ENCODE measurements at regions not wholly inside any gene's neighbourhood (a gene's known extent, or its start where the extent isn't known, plus 50 kb on each side); places are given as distances from the start of the nearest gene placed in this dataset.
"Not testable (repeated sequence)": the region's sequence is repeated elsewhere in the genome, so short reads cannot be mapped to it uniquely, and the experiment has no call there.

DNA sequence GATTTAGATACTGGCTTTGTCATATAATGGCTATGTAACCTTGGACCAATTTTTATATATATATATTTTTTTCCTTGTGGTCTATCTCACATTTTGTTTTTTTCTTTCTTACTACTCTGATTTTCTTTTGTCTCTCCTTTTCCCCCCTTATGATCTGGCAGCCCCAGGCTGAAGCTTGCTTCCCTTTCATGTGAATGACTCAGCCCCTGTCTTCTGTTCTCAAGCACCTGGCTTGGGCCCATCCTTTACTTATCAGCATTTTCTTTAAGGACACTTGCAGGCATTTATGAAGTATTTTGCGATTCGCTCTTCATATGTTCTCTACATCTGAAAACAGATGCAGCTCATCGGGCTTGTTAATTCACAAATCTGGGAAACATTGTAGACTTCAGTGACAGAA is 163.6 kb downstream of the SPRY2 start:
- Histone ChIP-seq H3K4me1 (ENCODE audit: control insufficient read depth, insufficient read depth, low read length) (no peaks in the 10 kb centered on the region), H3K36me3 (ENCODE audit: control insufficient read depth, insufficient read depth, low read length) (no peaks in the 10 kb centered on the region), H3K27me3 (ENCODE audit: control insufficient read depth, insufficient read depth, low read length) (no peaks in the 10 kb centered on the region), H3K9me3 (ENCODE audit: control insufficient read depth, low read depth, low read length) (no peaks in the 10 kb centered on the region), H3K27ac (ENCODE audit: low read length) (no peak overlapping the region), H3K4me3 (ENCODE audit: low read length) (no peak overlapping the region)
- WGBS (ENCODE audit: insufficient coverage, low lambda C conversion rate), result no CpG with 5 or more reads among the region's 3 CpGs
- DNase-seq, result no peak

DNA sequence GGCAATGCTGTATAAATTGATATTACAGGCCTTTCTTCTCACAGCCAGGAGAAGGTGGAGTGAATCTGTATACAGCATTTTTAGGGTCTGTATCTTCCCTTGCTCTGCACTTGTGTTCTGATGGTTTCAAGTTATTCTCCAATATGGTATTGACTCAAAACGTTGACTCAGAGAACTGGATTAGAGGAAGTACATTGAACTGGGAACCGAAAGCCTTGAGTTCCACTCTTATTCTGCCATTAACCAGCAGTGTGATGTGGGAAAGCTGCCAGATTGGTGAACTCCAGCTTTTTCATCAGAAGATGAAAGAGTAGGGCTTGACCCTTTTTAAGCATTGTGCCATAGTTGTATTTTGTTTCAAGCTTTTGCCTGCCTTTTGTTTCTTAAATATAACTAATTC is 167.7 kb downstream of the SPRY2 start:
- WGBS (ENCODE audit: insufficient coverage, low lambda C conversion rate), result 100% methylated on average over 1 of the region's 2 CpGs
- H3K4me3 ChIP-seq (ENCODE audit: low read length), result no peak overlapping the region
- no peaks in the 10 kb centered on the region for H3K36me3 ChIP-seq (ENCODE audit: control insufficient read depth, insufficient read depth, low read length)
- H3K4me1 ChIP-seq (ENCODE audit: control insufficient read depth, insufficient read depth, low read length), result no peaks in the 10 kb centered on the region
- H3K27me3 ChIP-seq (ENCODE audit: control insufficient read depth, insufficient read depth, low read length), result no peaks in the 10 kb centered on the region
- no peak overlapping the region for H3K27ac ChIP-seq (ENCODE audit: low read length)
- no peaks in the 10 kb centered on the region for H3K9me3 ChIP-seq (ENCODE audit: control insufficient read depth, low read depth, low read length)
- DNase-seq, result no peak

DNA sequence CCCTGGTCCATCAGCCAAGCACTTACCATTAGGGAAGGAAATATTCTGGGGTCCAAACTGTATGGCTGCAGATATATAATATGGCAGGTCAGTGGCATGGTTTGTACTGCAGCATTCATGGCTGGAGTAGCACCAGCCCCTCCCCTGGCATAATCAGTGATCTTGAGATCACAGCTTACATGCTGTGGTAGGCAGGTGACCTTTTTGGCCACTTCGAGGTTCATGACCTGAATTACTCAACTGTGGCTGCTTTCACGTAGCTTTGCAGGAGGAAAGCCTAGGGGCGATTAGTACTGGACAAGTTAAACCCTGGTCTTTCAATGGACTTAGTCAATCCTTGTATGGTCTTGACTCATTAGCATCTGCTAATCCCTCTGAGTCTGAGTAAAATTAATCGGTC is 169.8 kb downstream of the SPRY2 start:
- Histone ChIP-seq H3K4me1 (ENCODE audit: control insufficient read depth, insufficient read depth, low read length) (no peaks in the 10 kb centered on the region), H3K9me3 (ENCODE audit: control insufficient read depth, low read depth, low read length) (no peaks in the 10 kb centered on the region), H3K27ac (ENCODE audit: low read length) (no peak overlapping the region), H3K27me3 (ENCODE audit: control insufficient read depth, insufficient read depth, low read length) (no peaks in the 10 kb centered on the region), H3K4me3 (ENCODE audit: low read length) (no peak overlapping the region), H3K36me3 (ENCODE audit: control insufficient read depth, insufficient read depth, low read length) (no peaks in the 10 kb centered on the region)
- DNase-seq, result no peak
- 80% methylated on average over 1 of the region's 4 CpGs for WGBS (ENCODE audit: insufficient coverage, low lambda C conversion rate)

DNA sequence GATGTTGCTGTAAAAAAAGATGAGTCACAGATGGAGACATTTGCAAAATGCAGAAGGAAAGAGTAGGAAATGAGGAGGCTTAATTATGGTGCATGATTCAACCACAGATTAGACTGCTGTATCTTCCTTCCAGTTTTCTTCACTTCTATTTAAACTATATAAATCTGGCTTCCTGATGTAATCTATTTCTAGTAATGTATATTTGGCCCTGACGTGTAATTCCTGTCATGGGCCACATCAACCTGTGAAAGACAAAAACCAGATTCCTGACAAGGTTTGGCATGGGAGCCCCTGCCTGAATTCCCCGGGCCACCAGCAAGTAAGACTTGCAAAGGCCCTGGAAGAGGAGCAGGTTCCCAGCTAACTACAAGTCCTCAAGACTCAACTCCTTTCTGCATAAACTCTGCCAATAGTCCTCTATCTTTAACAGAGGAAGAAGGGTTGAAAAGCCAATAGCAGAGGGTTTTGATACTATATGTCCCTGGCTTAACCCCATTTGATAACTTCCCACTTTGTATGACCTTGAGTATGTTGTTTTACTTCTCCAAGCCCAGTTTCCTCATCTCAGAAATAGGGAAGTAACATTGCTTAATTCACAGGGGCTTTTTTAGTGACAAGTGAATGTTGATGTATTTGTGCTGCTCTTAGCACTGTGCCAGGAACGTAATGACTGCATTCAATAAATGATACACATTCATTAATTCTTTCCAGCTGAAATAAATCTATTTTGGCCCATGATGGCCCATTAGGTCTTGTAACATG is 172.7 kb downstream of the SPRY2 start:
- Histone ChIP-seq H3K4me3 (ENCODE audit: low read length) (no peak overlapping the region), H3K36me3 (ENCODE audit: control insufficient read depth, insufficient read depth, low read length) (no peaks in the 10 kb centered on the region), H3K9me3 (ENCODE audit: control insufficient read depth, low read depth, low read length) (no peaks in the 10 kb centered on the region), H3K27ac (ENCODE audit: low read length) (no peak overlapping the region), H3K4me1 (ENCODE audit: control insufficient read depth, insufficient read depth, low read length) (peaks cover 2% of the 10 kb centered on the region), H3K27me3 (ENCODE audit: control insufficient read depth, insufficient read depth, low read length) (no peaks in the 10 kb centered on the region)
- no CpG with 5 or more reads among the region's 3 CpGs for WGBS (ENCODE audit: insufficient coverage, low lambda C conversion rate)
- no peak for DNase-seq

DNA sequence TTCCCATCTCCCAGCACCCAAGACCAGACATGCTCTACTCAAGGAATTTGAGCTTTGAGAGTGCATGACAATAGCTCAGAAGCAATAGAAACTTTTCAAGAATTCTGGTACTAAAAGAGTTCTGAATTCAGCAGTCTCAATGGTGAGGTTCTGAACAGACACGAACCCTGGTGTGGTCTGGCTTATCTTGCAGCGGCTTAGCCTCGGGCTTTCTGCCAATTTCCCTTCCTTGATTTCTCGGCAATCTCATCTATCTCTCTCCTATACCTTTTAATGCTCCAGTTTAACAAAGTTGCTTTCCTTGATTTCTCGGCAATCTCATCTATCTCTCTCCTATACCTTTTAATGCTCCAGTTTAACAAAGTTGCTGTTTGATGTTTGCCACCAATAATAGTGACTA is 174.6 kb downstream of the SPRY2 start:
- Histone ChIP-seq H3K4me3 (ENCODE audit: low read length) (no peak overlapping the region), H3K27me3 (ENCODE audit: control insufficient read depth, insufficient read depth, low read length) (no peaks in the 10 kb centered on the region), H3K4me1 (ENCODE audit: control insufficient read depth, insufficient read depth, low read length) (peaks cover 2% of the 10 kb centered on the region), H3K9me3 (ENCODE audit: control insufficient read depth, low read depth, low read length) (no peaks in the 10 kb centered on the region), H3K27ac (ENCODE audit: low read length) (no peak overlapping the region), H3K36me3 (ENCODE audit: control insufficient read depth, insufficient read depth, low read length) (no peaks in the 10 kb centered on the region)
- 81% methylated on average over 4 of the region's 5 CpGs for WGBS (ENCODE audit: insufficient coverage, low lambda C conversion rate)
- no peak for DNase-seq

DNA sequence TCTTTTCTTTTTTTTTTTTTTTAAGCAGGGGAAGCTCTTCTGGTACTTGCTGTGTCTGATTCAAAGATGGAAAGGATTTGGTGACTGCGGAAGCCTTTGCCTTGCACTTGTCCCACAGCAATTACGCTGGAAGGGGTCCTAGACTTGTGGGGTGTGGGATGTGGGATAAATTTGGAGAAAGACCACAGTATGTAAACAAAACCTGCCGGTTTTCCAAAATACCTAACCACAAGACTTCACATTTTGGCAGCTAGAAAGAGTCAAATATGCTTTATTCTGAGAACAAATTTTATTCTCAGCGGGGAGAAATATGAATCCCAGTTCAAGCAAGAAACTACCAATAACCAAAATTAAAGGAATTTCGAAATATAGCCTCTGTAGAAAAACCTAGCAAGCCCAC is 176.5 kb downstream of the SPRY2 start:
- no peaks in the 10 kb centered on the region for H3K27me3 ChIP-seq (ENCODE audit: control insufficient read depth, insufficient read depth, low read length)
- H3K4me3 ChIP-seq (ENCODE audit: low read length), result no peak overlapping the region
- peaks cover 2% of the 10 kb centered on the region for H3K4me1 ChIP-seq (ENCODE audit: control insufficient read depth, insufficient read depth, low read length)
- H3K27ac ChIP-seq (ENCODE audit: low read length), result no peak overlapping the region
- WGBS (ENCODE audit: insufficient coverage, low lambda C conversion rate), result 87% methylated on average over 3 of the region's 5 CpGs
- no peaks in the 10 kb centered on the region for H3K36me3 ChIP-seq (ENCODE audit: control insufficient read depth, insufficient read depth, low read length)
- no peak for DNase-seq
- no peaks in the 10 kb centered on the region for H3K9me3 ChIP-seq (ENCODE audit: control insufficient read depth, low read depth, low read length)

DNA sequence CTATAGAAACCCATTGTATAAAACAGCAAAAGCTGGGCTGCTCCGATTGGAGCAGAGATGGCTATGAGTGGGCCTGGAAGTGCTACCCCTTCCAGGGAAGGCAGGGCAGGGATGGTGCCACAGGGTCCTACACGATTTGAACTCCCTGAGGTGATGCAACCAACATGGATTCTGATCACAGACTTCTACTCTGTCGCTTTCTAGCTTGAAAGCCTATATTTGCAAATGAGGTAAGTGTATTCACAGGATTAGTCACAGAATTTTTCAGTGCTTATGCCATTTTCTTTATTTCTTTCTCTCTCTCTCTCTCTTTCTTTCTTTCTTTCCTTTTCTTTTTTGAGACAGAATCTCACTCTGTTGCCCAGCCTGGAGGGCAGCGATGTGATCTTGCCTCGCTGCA is 179.0 kb downstream of the SPRY2 start:
- no peaks in the 10 kb centered on the region for H3K36me3 ChIP-seq (ENCODE audit: control insufficient read depth, insufficient read depth, low read length)
- H3K4me3 ChIP-seq (ENCODE audit: low read length), result no peak overlapping the region
- DNase-seq, result no peak
- H3K9me3 ChIP-seq (ENCODE audit: control insufficient read depth, low read depth, low read length), result no peaks in the 10 kb centered on the region
- H3K4me1 ChIP-seq (ENCODE audit: control insufficient read depth, insufficient read depth, low read length), result peaks cover 2% of the 10 kb centered on the region
- no peaks in the 10 kb centered on the region for H3K27me3 ChIP-seq (ENCODE audit: control insufficient read depth, insufficient read depth, low read length)
- no CpG with 5 or more reads among the region's 5 CpGs for WGBS (ENCODE audit: insufficient coverage, low lambda C conversion rate)
- no peak overlapping the region for H3K27ac ChIP-seq (ENCODE audit: low read length)

DNA sequence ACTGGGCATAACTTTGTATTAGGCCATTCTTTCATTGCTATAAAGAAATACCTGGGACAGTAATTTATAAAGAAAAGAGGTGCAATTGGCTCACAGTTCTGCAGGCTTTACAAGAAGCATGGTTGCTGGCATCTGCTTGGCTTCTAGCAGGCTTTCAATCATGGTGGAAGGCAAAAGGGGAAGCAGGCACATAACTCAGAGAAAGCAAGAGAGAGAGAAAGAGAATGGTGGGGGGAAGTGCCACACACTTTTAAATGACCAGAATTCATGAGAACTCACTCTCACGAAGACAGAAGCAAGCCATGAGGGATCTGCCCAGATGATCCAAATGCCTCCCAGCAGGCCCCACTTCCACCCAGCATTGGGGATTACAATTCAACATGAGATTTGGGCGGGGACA is 179.7 kb downstream of the SPRY2 start:
- peaks cover 2% of the 10 kb centered on the region for H3K4me1 ChIP-seq (ENCODE audit: control insufficient read depth, insufficient read depth, low read length)
- H3K4me3 ChIP-seq (ENCODE audit: low read length), result no peak overlapping the region
- H3K36me3 ChIP-seq (ENCODE audit: control insufficient read depth, insufficient read depth, low read length), result no peaks in the 10 kb centered on the region
- DNase-seq, result no peak
- no peaks in the 10 kb centered on the region for H3K27me3 ChIP-seq (ENCODE audit: control insufficient read depth, insufficient read depth, low read length)
- no peak overlapping the region for H3K27ac ChIP-seq (ENCODE audit: low read length)
- WGBS (ENCODE audit: insufficient coverage, low lambda C conversion rate), result no CpG with 5 or more reads among the region's 2 CpGs
- no peaks in the 10 kb centered on the region for H3K9me3 ChIP-seq (ENCODE audit: control insufficient read depth, low read depth, low read length)

DNA sequence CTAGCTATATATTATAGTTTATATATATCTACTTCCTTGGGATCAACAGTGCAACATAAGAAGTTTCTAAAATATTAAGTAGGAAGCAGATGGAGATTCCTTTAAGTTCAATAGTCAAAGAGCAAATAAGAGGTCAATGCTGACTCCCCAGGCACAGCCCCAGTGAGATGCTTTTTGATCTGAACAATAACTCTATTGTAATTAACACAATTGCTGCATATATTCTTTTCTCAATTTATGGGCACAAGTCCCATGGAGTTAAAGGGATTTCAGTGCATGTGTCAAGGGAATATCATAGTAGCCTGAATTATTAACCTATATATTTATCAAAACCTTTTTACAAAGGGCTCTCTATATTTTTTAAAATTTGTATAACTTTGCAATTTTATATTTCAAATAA is 180.8 kb downstream of the SPRY2 start:
- Histone ChIP-seq H3K9me3 (ENCODE audit: control insufficient read depth, low read depth, low read length) (no peaks in the 10 kb centered on the region), H3K36me3 (ENCODE audit: control insufficient read depth, insufficient read depth, low read length) (no peaks in the 10 kb centered on the region), H3K4me3 (ENCODE audit: low read length) (no peak overlapping the region), H3K27ac (ENCODE audit: low read length) (no peak overlapping the region), H3K27me3 (ENCODE audit: control insufficient read depth, insufficient read depth, low read length) (no peaks in the 10 kb centered on the region), H3K4me1 (ENCODE audit: control insufficient read depth, insufficient read depth, low read length) (peaks cover 2% of the 10 kb centered on the region)
- DNase-seq, result no peak

DNA sequence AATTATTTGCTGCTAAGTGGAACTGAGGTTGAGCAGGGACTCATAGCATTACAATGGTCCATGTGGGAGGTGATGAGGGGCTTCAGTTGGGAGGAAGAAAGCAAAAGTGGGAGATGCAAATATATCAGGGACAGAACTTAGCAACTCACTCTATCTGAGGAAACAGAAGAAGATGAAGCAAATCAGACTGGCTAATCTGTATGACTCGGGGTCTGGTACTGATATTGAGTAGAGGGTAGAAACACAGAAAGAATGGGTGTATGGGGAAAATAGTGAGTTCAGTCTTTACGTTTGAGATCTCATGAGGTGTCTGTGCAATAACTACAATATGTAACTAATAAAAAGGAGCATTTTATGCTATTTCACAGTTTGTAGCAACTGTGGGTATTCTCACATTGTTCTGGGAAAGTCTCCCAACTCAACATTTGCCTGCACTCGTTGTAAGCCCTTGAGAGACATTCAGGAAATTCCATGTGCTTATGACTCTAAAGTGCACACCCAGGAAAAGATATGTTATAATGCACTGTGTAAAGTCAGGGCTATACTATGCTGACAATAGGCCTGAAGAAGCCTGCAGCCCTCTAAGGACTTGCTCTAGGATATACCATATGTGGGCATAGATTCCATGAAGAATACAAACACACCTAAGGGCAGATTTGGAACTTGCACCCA is 183.5 kb downstream of the SPRY2 start:
- DNase-seq, result no peak
- H3K9me3 ChIP-seq (ENCODE audit: control insufficient read depth, low read depth, low read length), result no peaks in the 10 kb centered on the region
- H3K27me3 ChIP-seq (ENCODE audit: control insufficient read depth, insufficient read depth, low read length), result no peaks in the 10 kb centered on the region
- WGBS (ENCODE audit: insufficient coverage, low lambda C conversion rate), result no CpG with 5 or more reads among the region's 3 CpGs
- no peaks in the 10 kb centered on the region for H3K4me1 ChIP-seq (ENCODE audit: control insufficient read depth, insufficient read depth, low read length)
- no peak overlapping the region for H3K27ac ChIP-seq (ENCODE audit: low read length)
- no peaks in the 10 kb centered on the region for H3K36me3 ChIP-seq (ENCODE audit: control insufficient read depth, insufficient read depth, low read length)
- H3K4me3 ChIP-seq (ENCODE audit: low read length), result no peak overlapping the region

DNA sequence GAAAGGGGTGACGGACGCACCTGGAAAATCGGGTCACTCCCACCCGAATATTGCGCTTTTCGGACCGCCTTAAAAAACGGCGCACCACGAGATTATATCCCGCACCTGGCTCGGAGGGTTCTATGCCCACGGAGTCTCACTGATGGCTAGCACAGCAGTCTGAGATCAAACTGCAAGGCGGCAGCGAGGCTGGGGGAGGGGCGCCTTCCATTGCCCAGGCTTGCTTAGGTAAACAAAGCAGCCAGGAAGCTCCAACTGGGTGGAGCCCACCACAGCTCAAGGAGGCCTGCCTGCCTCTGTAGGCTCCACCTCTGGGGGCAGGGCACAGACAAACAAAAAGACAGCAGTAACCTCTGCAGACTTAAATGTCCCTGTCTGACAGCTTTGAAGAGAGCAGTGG is 188.8 kb downstream of the SPRY2 start:
- not testable (repeated sequence) for H3K27me3 ChIP-seq (ENCODE audit: control insufficient read depth, insufficient read depth, low read length); H3K27ac ChIP-seq (ENCODE audit: low read length); H3K36me3 ChIP-seq (ENCODE audit: control insufficient read depth, insufficient read depth, low read length); H3K4me1 ChIP-seq (ENCODE audit: control insufficient read depth, insufficient read depth, low read length); H3K9me3 ChIP-seq (ENCODE audit: control insufficient read depth, low read depth, low read length); H3K4me3 ChIP-seq (ENCODE audit: low read length); DNase-seq
- WGBS (ENCODE audit: insufficient coverage, low lambda C conversion rate), result no CpG with 5 or more reads among the region's 16 CpGs
